ENCODE measurements at regions not wholly inside any gene's neighbourhood (a gene's known extent, or its start where the extent isn't known, plus 50 kb on each side); places are given as distances from the start of the nearest gene placed in this dataset.

DNA sequence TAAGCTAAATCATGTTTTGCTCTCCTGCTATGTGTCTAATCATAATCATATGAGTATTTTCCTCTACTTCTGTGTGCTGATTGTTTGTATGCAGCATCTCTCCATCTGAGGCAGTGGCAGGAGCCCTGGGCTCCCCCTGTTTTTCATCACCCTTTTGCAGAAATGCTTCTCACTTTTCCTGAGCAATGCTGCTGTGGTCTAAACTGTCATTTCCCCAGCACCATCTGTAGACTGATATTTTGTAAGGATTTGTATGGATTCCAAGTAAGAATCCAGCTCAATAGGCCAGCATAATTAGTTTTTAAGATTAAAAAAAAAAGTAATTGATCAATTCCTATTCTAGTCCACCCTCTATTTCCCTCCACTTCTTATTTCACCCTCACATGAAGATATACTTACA lies 257.0 kb upstream of the CPHXL start:
- TF ChIP-seq CTCF (IDR thresholded peaks at IDR 0.05) (no peak), POLR2A (IDR thresholded peaks at IDR 0.05) (no peak)
